IMR-90 (cell line): ENCODE measurements at regions not wholly inside any gene's neighbourhood (a gene's known extent, or its start where the extent isn't known, plus 50 kb on each side); places are given as distances from the start of the nearest gene placed in this dataset.

Experiments used
- ATAC-seq: fragments of 200-7000 bp; cut with Tn5 transposase; 2 replicates; pipeline ENCODE4 v1.9.1; 2020; ENCODE audit warnings: low read depth, mild to moderate bottlenecking, moderate library complexity
- BruUV-seq: library from RNA; stranded (reverse); fragments of 400-500 nt; replicated peaks from 2 replicates; lab custom pipeline; 2021; lab: Mats Ljungman, UMichigan
- CTCF ChIA-PET: fragments of 300-600 bp; formaldehyde crosslinking; extraction: SDS; loops from one replicate; lab custom pipeline; 2021; ENCODE audit warnings: antibody characterized with exemption; lab: Yijun Ruan, JAX
- POLR2A ChIA-PET: fragments of 300-600 bp; sonication (Branson Sonifier 250); formaldehyde crosslinking; loops from one replicate; lab custom pipeline; 2022; ENCODE audit warnings: antibody characterized with exemption; ENCODE audit not compliant: unreplicated experiment; lab: Charles Lee
- DNase-seq: peaks from one replicate; pipeline ENCODE4 v3.0.0; 2013
- H2AFZ ChIP-seq: replicated peaks from 2 replicates; pipeline ENCODE3; 2013; ENCODE audit warnings: low read length, mild to moderate bottlenecking; ENCODE audit not compliant: poor library complexity
- H2AK5ac ChIP-seq: 2 replicates; pipeline ENCODE4 v1.6.1; 2013; ENCODE audit warnings: low read depth, low read length, inconsistent platforms
- H2AK9ac ChIP-seq: replicated peaks from 2 replicates; pipeline ENCODE3; 2013; ENCODE audit warnings: mild to moderate bottlenecking, low read depth, low read length, moderate library complexity; ENCODE audit not compliant: poor library complexity
- H2BK120ac ChIP-seq: 2 replicates; pipeline ENCODE4 v1.6.1; 2013; ENCODE audit warnings: low read depth, low read length, inconsistent platforms
- H2BK15ac ChIP-seq: 3 replicates; pipeline ENCODE4 v1.6.1; 2013; ENCODE audit warnings: low read depth, low read length, inconsistent platforms
- H2BK20ac ChIP-seq: 2 replicates; pipeline ENCODE4 v1.6.1; 2013; ENCODE audit warnings: low read depth, mild to moderate bottlenecking, inconsistent platforms, low read length, moderate library complexity
- H2BK5ac ChIP-seq: 2 replicates; pipeline ENCODE4 v1.6.1; 2013; ENCODE audit warnings: mild to moderate bottlenecking, low read depth, low read length, inconsistent platforms; ENCODE audit not compliant: poor library complexity, severe bottlenecking
- H3K14ac ChIP-seq: replicated peaks from 2 replicates; pipeline ENCODE4 v1.6.1; 2013; ENCODE audit warnings: low read depth, low read length, inconsistent platforms
- H3K18ac ChIP-seq: 2 replicates; pipeline ENCODE4 v1.6.1; 2013; ENCODE audit warnings: low read depth, low read length, control low read depth
- H3K23ac ChIP-seq: 2 replicates; pipeline ENCODE4 v1.6.1; 2013; ENCODE audit warnings: low read depth, low read length, inconsistent platforms
- H3K27ac ChIP-seq: 2 replicates; pipeline ENCODE4 v1.5.1; 2013; ENCODE audit warnings: mild to moderate bottlenecking, control low read depth, low read length; ENCODE audit not compliant: insufficient read depth
- H3K27me3 ChIP-seq: 2 replicates; pipeline ENCODE4 v1.6.1; 2013; ENCODE audit warnings: low read length; ENCODE audit not compliant: control insufficient read depth, insufficient read depth
- H3K36me3 ChIP-seq: 2 replicates; pipeline ENCODE4 v1.6.1; 2013; ENCODE audit warnings: low read length, mixed read lengths; ENCODE audit not compliant: control insufficient read depth, insufficient read depth
- H3K4ac ChIP-seq: 2 replicates; pipeline ENCODE4 v1.6.1; 2013; ENCODE audit warnings: low read depth, low read length, inconsistent platforms
- H3K4me1 ChIP-seq: 2 replicates; pipeline ENCODE4 v1.6.1; 2013; ENCODE audit warnings: low read length, mixed read lengths; ENCODE audit not compliant: control insufficient read depth, insufficient read depth
- H3K4me2 ChIP-seq: 2 replicates; pipeline ENCODE4 v1.6.1; 2013; ENCODE audit warnings: low read depth, mild to moderate bottlenecking, control low read depth, low read length, moderate library complexity
- H3K4me3 ChIP-seq: 2 replicates; pipeline ENCODE4 v1.5.1; 2013; ENCODE audit warnings: low read depth, mild to moderate bottlenecking, control low read depth, low read length, moderate library complexity; ENCODE audit not compliant: insufficient read depth
- H3K56ac ChIP-seq: 2 replicates; pipeline ENCODE4 v1.6.1; 2013; ENCODE audit warnings: low read length, inconsistent platforms; ENCODE audit not compliant: insufficient read depth; ENCODE audit errors: extremely low read depth
- H3K79me1 ChIP-seq, 2 experiments: 2 replicates each; pipeline ENCODE4 v1.6.1; 2013; ENCODE audit warnings: low read length in 2 of 2, inconsistent platforms in 1 of 2, low read depth in 1 of 2
- H3K9ac ChIP-seq: 2 replicates; pipeline ENCODE4 v1.6.1; 2013; ENCODE audit warnings: low read depth, low read length, control low read depth
- H3K9me1 ChIP-seq: 2 replicates; pipeline ENCODE4 v1.6.1; 2013; ENCODE audit warnings: low read length, inconsistent platforms; ENCODE audit not compliant: insufficient read depth
- H3K9me3 ChIP-seq: 2 replicates; pipeline ENCODE4 v1.6.1; 2013; ENCODE audit warnings: low read length; ENCODE audit not compliant: control insufficient read depth, insufficient read depth
- H4K20me1 ChIP-seq: 2 replicates; pipeline ENCODE4 v1.6.1; 2013; ENCODE audit warnings: low read length, inconsistent platforms; ENCODE audit not compliant: insufficient read depth
- H4K5ac ChIP-seq: 2 replicates; pipeline ENCODE4 v1.6.1; 2013; ENCODE audit warnings: mild to moderate bottlenecking, low read depth, low read length, control low read depth
- H4K8ac ChIP-seq, 2 experiments: 2 replicates each; pipeline ENCODE4 v1.6.1; 2013; ENCODE audit warnings: low read depth in 2 of 2, low read length in 2 of 2, control low read depth in 1 of 2, inconsistent platforms in 1 of 2
- H4K91ac ChIP-seq: 2 replicates; pipeline ENCODE4 v1.6.1; 2013; ENCODE audit warnings: low read depth, low read length, inconsistent platforms; ENCODE audit not compliant: insufficient read depth
- BHLHE40 ChIP-seq: fragments of 150-350 bp; IDR thresholded peaks from 2 replicates; pipeline ENCODE4 v1.6.1; 2016; ENCODE audit warnings: mild to moderate bottlenecking, low read depth, low read length
- CEBPB ChIP-seq: IDR thresholded peaks from 2 replicates; pipeline ENCODE4 v1.6.1; 2012; ENCODE audit warnings: low read depth, low read length, improper control_type of control experiment
- CHD1 ChIP-seq: IDR thresholded peaks from 2 replicates; pipeline ENCODE4 v1.6.1; 2012; ENCODE audit warnings: low read depth, low read length, improper control_type of control experiment
- FOS ChIP-seq: fragments of 150-350 bp; IDR thresholded peaks from 2 replicates; pipeline ENCODE4 v1.6.1; 2016; ENCODE audit warnings: low read depth, low read length
- MAFK ChIP-seq: IDR thresholded peaks from 2 replicates; pipeline ENCODE4 v1.6.1; 2012; ENCODE audit warnings: low read depth, low read length, improper control_type of control experiment
- MAZ ChIP-seq: IDR thresholded peaks from 2 replicates; pipeline ENCODE4 v1.6.1; 2012; ENCODE audit warnings: low read depth, mild to moderate bottlenecking, low read length, improper control_type of control experiment, moderate library complexity, borderline replicate concordance
- MXI1 ChIP-seq: IDR thresholded peaks from 2 replicates; pipeline ENCODE4 v1.6.1; 2012; ENCODE audit warnings: low read depth, mild to moderate bottlenecking, low read length, moderate library complexity, borderline replicate concordance
- NFE2L2 ChIP-seq: fragments of 150-350 bp; IDR thresholded peaks from 2 replicates; pipeline ENCODE4 v1.6.1; 2016; ENCODE audit warnings: low read depth, mild to moderate bottlenecking, low read length
- RAD21 ChIP-seq: IDR thresholded peaks from 2 replicates; pipeline ENCODE4 v1.6.1; 2012; ENCODE audit warnings: low read length, improper control_type of control experiment
- RCOR1 ChIP-seq: IDR thresholded peaks from 2 replicates; pipeline ENCODE4 v1.6.1; 2012; ENCODE audit warnings: mild to moderate bottlenecking, low read length, improper control_type of control experiment; ENCODE audit not compliant: insufficient replicate concordance
- RFX5 ChIP-seq: IDR thresholded peaks from 2 replicates; pipeline ENCODE4 v1.8.0; 2012; ENCODE audit warnings: low read depth, mild to moderate bottlenecking, low read length, moderate library complexity
- SMC3 ChIP-seq: fragments of 150-350 bp; IDR thresholded peaks from 2 replicates; pipeline ENCODE4 v1.6.1; 2016; ENCODE audit warnings: low read depth, mild to moderate bottlenecking, antibody characterized with exemption, low read length, moderate library complexity
- WGBS, 2 experiments: methylation state at CpG; one replicate each; pipeline versions ENCODE4 v1.1.5 to v1.1.7; 2013; ENCODE audit warnings: missing lambda C conversion rate in 2 of 2; ENCODE audit not compliant: insufficient read length in 1 of 2; ENCODE audit errors: extremely low coverage in 2 of 2; 5-methylcytosine and 5-hydroxymethylcytosine counted together
- dilution Hi-C: fragments of 300-500 bp; cut with HindIII; formaldehyde crosslinking; loops from one replicate; pipeline ENCODE4 v1.14.3; 2018; ENCODE audit warnings: low sequenced_read_pairs; ENCODE audit not compliant: unreplicated experiment
- in situ Hi-C: fragments of 300-500 bp; cut with MboI; formaldehyde crosslinking; loops from 3 replicates; pipeline ENCODE4 v1.14.3; 2019; ENCODE audit warnings: low sequenced_read_pairs, inconsistent platforms, mixed read lengths
- intact Hi-C: fragments of 100-400 bp; cut with micrococcal nuclease; formaldehyde crosslinking; loops from 2 replicates; pipeline ENCODE4 v1.10.0; 2022
- TF ChIP-seq, protein P1 (sequence below): fragments of 150-350 bp; IDR thresholded peaks from 2 replicates; pipeline ENCODE4 v1.6.1; 2016; ENCODE audit warnings: low read depth, mild to moderate bottlenecking, low read length, moderate library complexity, borderline replicate concordance
- TF ChIP-seq, protein P2 (sequence below): conservative IDR thresholded peaks from 2 replicates; pipeline ENCODE4 v1.5.1; 2012; ENCODE audit warnings: mild to moderate bottlenecking, low read depth, low read length, improper control_type of control experiment
- TF ChIP-seq, protein P3 (sequence below): fragments of 150-350 bp; IDR thresholded peaks from 2 replicates; pipeline ENCODE4 v1.6.1; 2017; ENCODE audit warnings: mild to moderate bottlenecking, antibody characterized with exemption, low read length, low read depth

DNA sequence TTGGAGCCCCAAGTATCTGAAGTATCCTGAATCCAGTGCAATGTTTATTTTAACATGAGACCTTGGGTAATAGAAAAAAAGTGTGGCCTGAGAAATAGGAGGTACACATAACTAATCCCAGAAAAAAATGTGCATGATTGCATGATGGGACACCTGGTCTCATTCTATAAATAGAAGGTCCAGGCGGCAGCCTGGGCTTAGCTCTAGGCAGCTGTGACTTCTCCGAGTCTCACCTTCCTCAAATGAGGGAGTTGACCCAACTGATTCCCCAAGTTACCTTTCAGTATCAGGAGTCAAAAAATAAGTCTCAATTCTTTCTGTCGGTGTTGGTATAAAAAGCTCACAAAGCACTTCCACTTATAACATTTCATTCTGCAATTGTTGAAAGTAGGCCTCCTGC lies 65.9 kb upstream of the CCDC190 start:
- Histone ChIP-seq H2BK120ac (no peak overlapping the region), H3K14ac (no peak overlapping the region), H4K20me1 (no peaks in the 10 kb centered on the region), H3K56ac (no peak overlapping the region), H3K9me1 (peaks cover 5% of the 10 kb centered on the region; the same call in 1 of the 2 replicates), H2AK9ac (no peak overlapping the region), H3K18ac (no peak overlapping the region), H3K79me1 (no peaks in the 10 kb centered on the region), H3K27ac (no peak overlapping the region), H3K4me2 (no peak overlapping the region), H3K23ac (no peak overlapping the region), H3K4me3 (no peak overlapping the region), H2AFZ (no peak overlapping the region), H3K9ac (no peak overlapping the region), H3K9me3 (no peaks in the 10 kb centered on the region), H3K27me3 (no peaks in the 10 kb centered on the region), H3K36me3 (no peaks in the 10 kb centered on the region), H2AK5ac (no peak overlapping the region), H2BK15ac (no peak overlapping the region), H2BK5ac (no peak overlapping the region), H4K5ac (no peak overlapping the region), H3K4me1 (no peaks in the 10 kb centered on the region), H2BK20ac (no peak overlapping the region), H3K4ac (no peak overlapping the region), H4K91ac (no peak overlapping the region), H4K8ac (no peak overlapping the region)
- ATAC-seq (no peak), DNase-seq (no peak)
- BruUV-seq, result no TSS peak
- dilution Hi-C loops, result no loop called here
- POLR2A ChIA-PET, result no interaction called here
- CTCF ChIA-PET, result interaction anchor here (1.0 kb wide), 1 partner anchor 143 kb away, joined by 3 read pairs; no protein-coding TSS in a partner anchor
- TF ChIP-seq MAFK (no peak), RCOR1 (no peak), RFX5 (no peak), NFE2L2 (no peak), CEBPB (no peak), MAZ (no peak), FOS (no peak), SMC3 (no peak), MXI1 (no peak), RAD21 (no peak), CHD1 (no peak), BHLHE40 (no peak)
- TF ChIP-seq, protein P1, sequence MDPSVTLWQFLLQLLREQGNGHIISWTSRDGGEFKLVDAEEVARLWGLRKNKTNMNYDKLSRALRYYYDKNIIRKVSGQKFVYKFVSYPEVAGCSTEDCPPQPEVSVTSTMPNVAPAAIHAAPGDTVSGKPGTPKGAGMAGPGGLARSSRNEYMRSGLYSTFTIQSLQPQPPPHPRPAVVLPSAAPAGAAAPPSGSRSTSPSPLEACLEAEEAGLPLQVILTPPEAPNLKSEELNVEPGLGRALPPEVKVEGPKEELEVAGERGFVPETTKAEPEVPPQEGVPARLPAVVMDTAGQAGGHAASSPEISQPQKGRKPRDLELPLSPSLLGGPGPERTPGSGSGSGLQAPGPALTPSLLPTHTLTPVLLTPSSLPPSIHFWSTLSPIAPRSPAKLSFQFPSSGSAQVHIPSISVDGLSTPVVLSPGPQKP, result no peak
- TF ChIP-seq, protein P2, sequence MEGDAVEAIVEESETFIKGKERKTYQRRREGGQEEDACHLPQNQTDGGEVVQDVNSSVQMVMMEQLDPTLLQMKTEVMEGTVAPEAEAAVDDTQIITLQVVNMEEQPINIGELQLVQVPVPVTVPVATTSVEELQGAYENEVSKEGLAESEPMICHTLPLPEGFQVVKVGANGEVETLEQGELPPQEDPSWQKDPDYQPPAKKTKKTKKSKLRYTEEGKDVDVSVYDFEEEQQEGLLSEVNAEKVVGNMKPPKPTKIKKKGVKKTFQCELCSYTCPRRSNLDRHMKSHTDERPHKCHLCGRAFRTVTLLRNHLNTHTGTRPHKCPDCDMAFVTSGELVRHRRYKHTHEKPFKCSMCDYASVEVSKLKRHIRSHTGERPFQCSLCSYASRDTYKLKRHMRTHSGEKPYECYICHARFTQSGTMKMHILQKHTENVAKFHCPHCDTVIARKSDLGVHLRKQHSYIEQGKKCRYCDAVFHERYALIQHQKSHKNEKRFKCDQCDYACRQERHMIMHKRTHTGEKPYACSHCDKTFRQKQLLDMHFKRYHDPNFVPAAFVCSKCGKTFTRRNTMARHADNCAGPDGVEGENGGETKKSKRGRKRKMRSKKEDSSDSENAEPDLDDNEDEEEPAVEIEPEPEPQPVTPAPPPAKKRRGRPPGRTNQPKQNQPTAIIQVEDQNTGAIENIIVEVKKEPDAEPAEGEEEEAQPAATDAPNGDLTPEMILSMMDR, result no peak
- TF ChIP-seq, protein P3, sequence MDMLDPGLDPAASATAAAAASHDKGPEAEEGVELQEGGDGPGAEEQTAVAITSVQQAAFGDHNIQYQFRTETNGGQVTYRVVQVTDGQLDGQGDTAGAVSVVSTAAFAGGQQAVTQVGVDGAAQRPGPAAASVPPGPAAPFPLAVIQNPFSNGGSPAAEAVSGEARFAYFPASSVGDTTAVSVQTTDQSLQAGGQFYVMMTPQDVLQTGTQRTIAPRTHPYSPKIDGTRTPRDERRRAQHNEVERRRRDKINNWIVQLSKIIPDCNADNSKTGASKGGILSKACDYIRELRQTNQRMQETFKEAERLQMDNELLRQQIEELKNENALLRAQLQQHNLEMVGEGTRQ, result no peak
- in situ Hi-C loops, result no loop called here
- intact Hi-C loops, result no loop called here
- no CpG with 5 or more reads among the region's 3 CpGs for WGBS, 2 experiments
